ENCODE measurements at regions not wholly inside any gene's neighbourhood (a gene's known extent, or its start where the extent isn't known, plus 50 kb on each side); places are given as distances from the start of the nearest gene placed in this dataset.

GRCh38 chr6:137371634-137372016 is 122.6 kb downstream of the OLIG3 start:
- no peak for TF ChIP-seq CTCF (IDR thresholded peaks at IDR 0.05; ENCODE audit: borderline replicate concordance, extremely low read depth, low read length, poor library complexity, severe bottlenecking)
- TF ChIP-seq EZH2 (IDR thresholded peaks at IDR 0.05; ENCODE audit: borderline replicate concordance, low read depth, low read length, severe bottlenecking) = no peak

Data from DND-41 (cell line).